Lung microvascular endothelial cell (primary cell): ENCODE measurements at regions not wholly inside any gene's neighbourhood (a gene's known extent, or its start where the extent isn't known, plus 50 kb on each side); places are given as distances from the start of the nearest gene placed in this dataset.

Experiments used
- DNase-seq, 2 donors: peaks; one replicate each; pipeline versions ENCODE4 v3.0.0 to v3.0.0-alpha.2; 2010; ENCODE audit warnings: low read depth in 2 of 2

DNA sequence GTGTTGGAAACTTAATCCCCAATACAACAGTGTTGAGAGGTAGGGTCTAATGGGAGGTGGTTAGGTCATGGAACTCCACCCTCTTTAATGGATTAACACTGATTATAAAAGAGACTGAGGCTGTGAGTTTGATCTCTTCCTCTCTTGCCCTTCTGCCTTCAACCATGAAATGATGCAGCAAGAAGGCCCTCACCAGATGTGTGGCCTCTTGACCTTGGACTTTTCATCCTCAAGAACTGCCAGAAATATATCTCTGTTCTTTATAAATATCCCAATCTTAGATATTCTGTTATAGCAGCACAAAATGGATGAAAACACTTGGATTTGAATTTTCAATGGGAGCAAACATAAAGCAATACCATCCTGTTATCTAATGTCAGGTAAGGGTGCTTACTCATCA is 67.6 kb downstream of the NMUR2 start:
- DNase-seq = no peak

DNA sequence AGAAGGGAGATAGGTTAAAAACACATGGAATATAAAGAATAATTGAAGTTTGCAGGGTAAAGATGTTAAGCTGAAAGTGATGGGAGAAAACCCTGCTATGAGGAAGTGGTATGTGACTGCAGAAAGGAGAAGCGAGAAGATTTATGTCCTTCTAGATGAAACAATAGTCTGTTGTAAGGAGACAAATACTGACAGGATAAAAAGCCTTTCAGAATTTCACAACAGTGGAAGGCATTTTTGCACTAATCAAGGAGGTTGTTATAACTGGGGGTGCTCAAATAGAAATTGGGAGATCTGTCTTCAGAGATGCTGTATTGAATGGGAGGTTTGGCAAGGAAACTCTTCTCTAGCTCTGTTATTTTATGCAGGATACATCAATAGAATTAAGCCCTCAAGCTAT is 69.6 kb downstream of the NMUR2 start:
- no peak for DNase-seq

DNA sequence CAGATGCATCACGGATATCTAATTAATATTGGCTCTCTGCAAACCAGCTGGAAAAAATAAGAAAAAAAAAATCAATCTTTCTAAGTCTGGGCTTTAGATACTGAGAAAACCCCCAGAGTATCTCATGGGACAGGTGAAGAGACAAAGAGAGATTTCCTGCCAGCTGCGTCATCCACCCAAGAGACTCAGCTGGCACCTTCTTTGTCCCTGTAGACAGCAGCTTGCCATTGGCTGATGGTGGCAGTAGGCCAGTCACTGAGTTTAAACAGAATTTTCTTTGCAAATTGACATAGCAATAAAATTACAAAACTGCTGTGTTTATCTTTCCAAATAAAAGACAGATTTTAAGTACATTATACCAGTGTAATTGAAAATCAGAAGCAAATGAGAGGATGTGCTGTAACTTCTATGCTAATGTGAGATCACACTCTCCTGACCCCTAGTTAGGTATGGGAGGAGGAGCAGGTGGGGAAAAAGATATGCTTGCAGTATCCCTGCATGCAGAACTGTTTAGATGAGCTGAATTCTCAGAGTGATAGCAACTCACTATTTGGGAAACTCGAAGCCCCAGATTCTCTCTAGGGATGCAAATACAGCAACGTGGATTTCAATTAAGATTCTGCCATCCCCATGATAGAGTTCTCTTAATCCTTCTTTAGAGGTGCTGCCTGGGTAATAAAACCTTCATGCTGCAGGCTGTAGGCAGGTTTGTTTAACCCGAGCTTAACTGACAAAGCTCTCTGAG is 72.2 kb downstream of the NMUR2 start:
- no peak for DNase-seq

DNA sequence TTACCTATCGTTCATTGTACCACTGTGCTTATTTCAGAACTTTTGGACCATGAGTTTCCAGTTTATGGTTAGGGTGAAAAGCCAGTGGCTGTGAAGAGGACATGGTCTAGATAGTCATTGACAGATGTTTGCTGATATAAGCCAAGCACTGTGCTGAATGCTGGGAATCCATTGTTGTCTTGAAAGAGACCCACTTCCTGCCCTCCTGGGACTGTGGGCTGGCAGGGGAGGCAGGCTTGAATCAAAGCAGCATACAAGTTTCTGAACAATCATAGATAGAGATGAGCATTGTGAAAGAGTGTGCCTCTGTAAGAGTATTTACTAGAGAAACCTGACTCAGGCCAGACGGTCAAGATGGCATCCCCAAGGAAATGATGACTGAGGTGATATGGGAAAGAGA is 73.4 kb downstream of the NMUR2 start:
- DNase-seq = no peak

DNA sequence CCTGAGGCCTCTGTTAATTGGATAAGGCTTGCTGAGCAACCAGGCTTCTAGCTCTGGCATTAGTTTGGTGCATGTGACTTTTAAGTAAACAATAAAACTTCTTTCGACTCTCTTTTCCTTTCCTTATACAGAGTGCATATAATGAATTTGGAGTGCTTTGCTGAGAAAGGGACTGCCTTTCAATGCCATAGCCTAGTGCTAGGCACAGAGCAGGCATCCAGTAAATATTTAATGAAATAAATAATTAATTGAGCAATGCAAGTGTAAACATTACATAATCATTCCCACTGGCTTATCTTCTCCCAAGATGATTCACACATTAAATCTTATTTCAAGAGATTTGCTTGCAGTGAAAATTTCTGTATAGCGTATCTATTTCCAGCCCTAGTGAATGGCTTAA is 74.1 kb downstream of the NMUR2 start:
- no peak for DNase-seq

DNA sequence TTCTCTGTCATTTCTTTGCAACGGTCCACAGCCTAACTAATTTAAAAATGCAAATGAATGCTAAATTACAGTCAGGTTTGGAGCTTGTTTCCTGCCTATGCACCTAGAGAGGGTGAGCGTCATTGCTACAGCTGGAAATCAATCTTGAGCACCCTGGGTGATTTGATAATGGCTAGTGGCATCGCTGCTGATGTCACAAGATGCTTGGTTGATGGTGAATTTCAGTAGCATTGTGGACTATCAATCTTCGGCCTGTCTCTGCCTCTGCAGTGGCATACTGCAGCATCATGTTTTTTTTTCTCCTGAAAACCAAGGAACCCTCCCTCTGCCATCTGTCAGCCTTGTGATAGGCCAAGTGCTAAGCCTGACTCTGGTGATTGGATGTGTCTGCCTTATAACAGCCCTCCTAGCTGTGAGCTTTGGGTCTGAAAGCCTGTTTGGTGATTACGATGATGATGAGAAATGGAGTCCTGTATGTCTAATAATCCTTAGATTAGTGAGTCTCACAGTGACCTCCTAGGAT is 75.3 kb downstream of the NMUR2 start:
- no peak for DNase-seq

DNA sequence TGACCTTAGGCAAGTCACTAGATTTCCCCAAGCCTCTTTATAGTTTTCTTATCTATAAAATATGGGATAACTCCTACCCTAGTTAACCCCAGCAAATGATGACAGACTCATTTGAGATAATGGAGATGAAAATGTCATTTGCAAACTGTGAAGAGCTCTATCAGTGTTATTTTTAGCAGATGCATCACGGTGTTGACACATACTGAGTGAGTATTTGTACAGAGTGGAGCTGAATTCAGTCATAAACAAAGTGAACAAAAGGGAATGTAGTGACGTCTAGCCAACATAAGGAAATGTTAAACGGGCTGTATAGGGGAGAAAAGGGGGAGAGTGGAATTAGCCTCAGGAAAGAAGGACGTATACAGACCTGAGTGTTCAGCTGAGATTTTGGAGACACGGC is 75.9 kb downstream of the NMUR2 start:
- DNase-seq = no peak

DNA sequence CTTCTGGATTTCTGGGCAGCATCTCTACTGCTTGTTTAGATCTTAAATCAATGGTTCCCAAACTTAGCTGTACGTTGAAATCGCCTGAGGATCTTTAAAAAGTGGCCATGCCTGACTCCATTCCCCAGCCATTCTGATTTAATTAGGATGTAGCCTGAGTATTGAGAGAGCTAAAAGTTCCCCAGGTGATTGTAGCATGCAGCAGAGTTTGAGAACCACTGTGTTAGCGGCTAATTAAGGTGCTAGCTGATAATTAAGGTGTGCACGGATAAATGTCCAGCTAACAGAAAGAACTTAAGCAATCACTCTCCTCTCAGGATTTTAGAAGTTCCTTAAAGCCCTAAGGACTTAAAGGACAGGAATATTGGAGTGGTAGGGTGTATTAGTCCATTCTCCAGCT is 89.1 kb downstream of the NMUR2 start:
- no peak for DNase-seq

DNA sequence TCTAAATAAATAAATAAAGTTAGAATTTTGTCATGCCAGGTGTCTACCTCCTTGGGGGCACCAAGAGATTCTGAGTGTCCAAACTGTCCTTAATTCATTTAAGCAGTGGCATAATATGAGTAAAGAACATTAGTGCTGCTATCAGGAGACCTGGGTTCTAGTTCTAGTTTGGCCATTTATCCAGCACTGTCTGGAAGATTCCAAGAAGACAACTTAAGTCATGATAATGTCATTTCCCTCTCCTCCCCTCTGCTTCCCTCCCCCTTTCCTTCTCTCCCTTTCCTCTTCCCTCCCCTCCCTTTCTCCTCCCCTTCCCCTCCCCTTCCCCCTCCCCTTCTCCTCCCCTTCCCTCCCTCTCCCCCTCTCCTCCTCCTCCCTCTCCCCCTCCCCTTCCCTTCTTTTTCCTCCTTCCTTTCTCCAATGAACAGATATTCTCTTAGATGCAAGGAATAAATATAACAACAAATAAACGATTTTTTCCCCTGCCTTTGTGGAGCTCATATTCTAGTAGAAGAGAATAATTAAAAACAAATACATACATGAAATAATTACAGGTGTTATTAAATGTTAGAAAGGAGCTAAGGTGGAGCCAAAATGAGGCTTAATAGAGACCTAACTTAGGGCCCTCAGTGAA is 90.8 kb downstream of the NMUR2 start:
- DNase-seq = no peak

DNA sequence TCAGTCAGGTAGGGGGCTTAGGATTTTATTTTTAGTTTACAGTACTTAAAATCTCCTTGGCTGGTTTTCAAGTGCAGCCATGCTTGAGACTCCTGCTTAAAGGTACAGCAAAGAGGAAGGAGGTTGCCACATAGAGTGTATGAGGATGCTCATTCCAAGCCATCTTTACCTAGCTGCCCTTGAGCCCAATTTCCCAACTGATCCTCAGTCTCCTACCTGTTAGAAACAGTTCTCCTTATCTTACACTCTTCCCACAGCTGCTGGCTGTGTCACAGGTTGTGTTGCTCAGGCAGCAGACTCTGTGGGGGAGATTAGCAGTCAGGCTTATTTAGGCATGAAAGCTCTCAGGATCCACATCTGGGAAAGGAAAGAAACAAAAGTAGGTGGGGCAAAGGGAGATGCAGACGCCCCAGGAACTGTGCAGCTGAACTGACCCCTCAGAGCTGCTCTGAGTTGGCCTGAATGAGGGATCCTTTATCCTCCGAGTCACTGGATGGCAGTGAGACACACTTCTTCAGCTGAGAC is 95.1 kb downstream of the NMUR2 start:
- DNase-seq = no peak

DNA sequence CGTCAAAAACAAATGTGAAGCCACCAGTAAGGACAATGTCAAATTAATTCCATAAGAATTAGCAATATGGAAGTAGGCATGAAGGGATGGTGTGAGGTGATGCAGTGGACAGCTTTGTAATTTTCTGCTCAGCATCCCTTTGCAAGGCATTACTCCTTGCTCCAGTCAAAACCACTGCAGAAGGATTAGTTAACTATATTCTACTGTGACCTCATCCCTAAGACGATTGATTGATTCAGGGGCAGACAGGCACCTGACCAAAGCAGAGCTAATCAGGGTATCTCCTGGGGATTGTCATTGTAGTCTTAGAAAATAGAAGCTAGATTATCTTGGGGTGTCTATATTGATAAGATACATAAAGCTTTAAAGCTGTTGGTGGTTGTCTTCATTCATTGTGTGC is 98.7 kb downstream of the NMUR2 start:
- DNase-seq = no peak

DNA sequence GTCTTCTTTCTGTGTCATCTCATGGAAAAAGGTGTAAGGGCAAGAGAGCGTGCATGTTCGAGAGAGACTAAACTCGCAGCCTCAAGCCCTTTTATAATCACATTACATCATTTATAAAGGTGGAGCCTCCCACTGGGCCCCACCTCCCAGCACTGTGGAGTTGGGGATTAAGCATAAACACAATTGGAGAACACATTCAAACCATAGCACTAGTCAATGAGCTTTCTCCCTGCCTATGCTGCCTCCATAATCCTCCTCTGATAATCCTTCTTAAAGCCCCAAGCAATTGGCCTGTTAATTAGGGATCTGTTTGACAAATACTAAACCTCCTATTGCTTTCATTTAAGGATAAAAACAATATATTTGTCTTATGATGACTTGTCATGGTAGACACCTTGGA is 99.6 kb downstream of the NMUR2 start:
- no peak for DNase-seq

DNA sequence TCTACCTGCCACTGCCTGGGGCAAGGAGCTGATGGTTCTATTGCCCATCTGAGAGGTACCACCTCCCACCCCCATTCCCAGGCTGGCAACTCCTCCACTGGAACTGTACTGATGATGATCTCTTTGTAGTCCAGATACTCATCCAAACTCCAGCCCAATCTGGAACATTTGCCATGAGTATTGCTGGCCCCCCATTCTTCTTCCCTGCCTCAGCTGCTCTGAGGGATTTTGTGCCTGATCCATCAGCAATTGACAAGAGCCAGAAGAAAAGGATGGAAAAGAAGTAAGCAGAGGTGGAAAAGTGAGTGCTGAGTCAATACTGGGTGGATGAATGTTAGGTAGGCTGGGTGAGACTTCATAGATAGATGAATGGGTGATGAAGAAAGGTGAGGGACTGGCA is 101.2 kb downstream of the NMUR2 start:
- DNase-seq = no peak

DNA sequence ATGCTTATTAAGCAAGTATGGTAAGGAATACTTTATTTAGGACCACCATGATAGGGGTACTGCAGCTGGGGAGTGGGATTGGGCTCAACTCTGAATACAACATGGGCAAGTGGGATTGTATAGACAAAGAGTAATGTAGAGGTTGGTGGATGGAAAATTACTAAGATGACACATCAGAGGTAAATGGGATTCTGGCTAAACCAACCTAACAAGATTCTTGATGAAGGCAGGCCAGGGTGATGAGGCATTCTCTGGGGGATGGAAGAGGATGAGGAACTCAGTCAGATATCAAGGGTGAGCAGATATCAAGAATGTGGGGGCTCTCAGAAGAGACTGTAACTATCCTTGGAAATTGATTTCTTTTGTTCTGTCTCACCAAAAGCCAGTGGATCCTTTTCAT is 107.2 kb downstream of the NMUR2 start:
- DNase-seq = no peak

DNA sequence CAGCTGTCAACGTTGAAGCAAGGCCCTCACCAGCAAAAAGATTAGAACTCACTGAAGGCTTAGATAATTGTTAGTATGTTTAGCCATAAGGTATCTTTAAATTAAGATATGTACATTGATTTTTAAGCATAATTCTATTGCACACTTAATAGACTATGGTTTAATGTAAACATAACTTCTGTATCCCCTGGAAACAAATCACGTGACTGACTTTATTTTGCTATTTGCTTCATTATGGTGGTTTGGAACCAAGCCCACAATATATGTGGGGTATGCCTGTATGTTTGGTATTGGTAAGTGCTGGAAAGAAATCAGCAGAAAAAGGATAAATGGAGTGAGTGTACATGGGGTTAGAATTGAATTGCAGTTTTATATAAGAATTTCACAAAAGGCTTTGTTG is 111.9 kb downstream of the NMUR2 start:
- no peak for DNase-seq

DNA sequence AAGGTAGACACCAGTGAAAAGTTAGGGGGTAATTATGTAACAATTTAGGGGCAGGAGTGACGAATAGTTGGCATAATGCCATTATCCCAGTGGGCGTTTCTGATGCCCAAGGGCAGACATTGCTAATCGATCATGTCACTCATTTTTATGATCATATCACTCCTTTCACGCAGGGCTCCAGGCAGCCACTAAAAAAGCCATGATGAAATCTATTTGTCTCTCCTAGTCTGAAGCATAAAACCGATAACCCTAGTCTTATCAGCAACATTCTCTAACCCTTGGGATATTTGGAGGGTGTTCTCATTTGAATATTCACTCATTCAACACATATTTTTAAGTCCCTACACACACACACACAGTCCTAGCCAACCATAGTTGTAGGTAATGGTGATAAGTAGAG is 114.9 kb downstream of the NMUR2 start:
- no peak for DNase-seq

DNA sequence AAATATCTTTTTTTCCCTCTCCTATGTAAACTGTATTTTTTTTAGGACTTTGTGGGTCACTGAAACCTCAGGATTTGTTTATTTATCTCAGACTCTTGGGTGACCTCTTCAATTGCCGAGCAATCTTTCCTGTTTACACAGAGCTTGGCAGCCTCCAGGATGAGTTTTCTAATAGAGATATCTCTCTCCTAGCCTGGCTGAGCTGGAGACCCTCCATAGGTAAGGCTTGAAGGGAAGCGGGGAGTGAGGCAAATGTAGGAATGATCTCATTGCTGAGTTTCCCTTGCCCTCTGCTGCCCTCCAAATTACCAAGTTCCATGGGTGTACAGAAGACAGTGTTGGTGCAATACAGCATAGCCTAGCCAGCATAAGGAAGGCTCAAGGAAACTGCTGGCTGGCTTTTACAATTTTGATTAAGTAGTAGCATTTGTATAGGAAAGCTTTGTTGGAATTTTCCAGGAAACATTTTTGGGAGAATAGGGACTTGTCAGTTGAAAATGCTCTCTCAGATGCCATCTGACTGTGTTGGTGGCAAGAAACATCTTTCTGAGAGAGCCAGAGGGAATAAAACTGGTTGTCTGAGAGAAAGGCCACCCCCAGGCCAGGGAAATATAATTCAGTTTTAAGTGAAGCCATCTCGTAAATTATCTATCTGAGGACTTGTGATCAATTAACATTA is 116.0 kb downstream of the NMUR2 start:
- DNase-seq = no peak

DNA sequence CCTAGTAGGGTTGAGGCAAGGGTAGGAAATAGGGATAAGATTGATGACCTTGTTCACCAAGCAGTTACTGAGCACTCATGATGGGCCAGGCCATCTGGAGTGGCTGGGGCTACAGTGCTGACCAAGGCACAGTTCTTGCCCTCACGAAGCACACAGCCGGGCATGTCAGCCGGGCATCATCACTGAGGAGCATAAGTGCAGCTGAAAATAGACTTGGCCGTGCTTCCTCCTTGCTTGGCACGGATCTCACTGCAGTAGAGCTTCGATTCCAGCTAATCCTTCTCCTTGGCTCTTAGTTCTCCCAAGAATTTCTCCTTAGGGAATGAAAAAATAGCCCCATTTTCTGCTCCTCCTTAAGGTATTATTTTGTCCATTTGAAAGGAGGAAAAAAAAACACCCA is 116.6 kb downstream of the NMUR2 start:
- DNase-seq = no peak

DNA sequence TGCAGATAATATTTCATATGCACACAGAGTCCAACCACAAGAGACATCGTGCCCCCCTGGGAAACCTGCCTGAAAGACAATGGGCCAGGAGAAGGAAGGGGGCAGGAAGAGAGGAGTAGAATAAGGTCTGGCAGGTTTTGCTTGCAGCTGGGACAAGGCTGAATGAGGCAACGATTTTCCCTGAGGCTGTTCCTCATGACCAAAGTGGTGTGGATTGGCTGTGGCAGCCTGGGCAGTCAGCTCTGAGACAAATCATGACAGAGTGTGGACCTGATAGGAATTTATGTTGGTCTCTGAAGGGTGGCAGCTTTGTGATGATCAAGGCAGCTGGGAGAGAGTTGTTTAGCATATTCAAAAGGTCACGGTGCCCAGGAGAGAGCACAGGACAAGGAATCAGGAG is 119.3 kb downstream of the NMUR2 start:
- no peak for DNase-seq

DNA sequence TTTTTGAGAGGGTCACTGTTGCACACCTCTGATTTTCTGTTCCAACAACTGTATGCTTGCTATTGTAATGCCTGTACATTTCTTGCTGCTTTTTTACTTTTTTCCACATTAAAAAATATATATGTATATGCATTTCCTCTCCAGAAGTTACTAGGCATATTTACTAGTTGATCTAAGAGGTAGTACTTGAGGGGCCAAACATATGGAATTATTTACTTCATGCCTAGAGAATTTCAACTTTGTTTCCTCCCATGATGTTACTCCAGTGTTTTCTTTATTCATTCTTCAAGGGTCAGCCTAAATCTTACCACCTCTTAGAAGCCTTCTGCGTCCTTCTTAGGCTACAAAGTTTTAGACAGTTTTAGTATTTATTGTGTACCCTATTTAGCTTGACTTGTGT is 122.7 kb downstream of the NMUR2 start:
- no peak for DNase-seq

DNA sequence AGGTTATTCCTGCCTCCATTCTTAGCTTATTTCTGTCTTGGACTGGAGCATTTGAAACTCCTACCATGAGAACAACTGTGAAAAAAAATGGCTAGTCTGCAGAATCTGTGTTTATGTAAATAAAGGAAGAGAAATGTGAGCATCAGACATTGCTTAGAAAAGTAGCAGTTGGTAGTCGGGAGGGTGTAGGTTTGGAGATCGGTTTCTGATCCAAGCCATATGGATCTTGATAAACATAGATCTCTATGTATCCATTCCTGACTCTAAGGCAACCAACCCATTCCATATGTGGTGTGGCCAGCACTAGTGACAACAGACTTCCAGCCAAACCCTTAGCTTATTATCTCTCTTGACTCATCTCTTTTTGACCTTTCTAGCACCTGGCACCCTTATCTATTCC is 127.1 kb downstream of the NMUR2 start:
- no peak for DNase-seq

DNA sequence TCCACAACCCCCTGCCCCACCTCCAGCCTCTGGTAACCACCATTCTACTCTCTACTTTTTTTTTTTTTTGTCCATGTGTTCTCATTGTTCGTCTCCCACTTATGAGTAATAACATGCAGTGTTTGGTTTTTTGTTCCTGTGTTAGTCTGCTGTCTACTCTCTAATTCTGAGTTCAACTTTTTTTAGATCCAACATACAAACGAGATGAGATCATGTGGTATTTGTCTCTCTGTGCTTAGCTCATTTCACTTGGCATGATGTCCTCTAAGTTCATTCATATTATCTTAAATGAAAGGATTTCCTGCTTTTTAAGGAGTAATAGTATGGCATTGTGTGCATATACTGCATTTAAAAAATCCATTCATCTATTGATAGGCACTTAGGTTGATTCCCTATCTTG is 130.9 kb downstream of the NMUR2 start:
- no peak for DNase-seq

DNA sequence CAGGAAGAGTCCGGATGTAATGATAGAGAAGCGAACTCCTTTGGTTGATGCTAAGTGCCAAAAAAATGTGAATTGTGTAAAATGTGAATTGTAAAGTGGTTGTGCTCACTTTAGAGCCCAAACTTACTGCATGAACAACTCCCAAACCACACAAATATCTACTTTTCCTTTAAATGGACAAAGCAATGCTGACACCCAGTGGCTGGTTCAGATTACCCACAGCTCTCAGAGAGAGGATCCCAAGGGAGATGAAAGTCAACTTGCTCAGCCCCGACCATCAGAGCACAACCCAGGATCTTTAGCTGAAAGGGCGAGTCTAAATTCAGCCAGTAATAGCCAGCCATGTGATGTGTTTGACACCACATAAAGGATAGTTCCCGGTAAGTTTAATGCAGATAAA is 133.7 kb downstream of the NMUR2 start:
- DNase-seq = no peak
